ENCODE measurements at regions not wholly inside any gene's neighbourhood (a gene's known extent, or its start where the extent isn't known, plus 50 kb on each side); places are given as distances from the start of the nearest gene placed in this dataset.
"Not testable (repeated sequence)": the region's sequence is repeated elsewhere in the genome, so short reads cannot be mapped to it uniquely, and the experiment has no call there.

DNA sequence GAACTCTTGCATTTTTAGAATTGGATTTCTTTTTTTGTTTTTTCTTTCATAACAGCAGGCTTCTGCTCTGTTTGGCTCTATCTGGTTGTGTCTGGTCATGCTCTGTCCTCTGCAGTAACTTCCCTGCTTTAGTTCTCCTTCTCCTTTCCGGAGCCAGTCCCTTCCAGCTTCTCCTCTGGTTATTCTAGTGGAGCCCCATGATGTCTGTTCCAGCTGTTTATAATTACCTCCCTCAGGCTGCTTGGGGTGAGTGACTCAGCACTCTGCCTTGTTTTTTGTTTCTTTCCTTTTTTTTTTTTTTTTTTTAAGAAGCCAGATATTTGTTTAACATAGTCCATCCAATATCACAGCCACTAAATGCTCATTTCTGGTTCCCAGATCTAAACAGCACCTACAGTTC lies 409.6 kb downstream of the MAFB start:
- DNase-seq (ENCODE audit: low read depth in 2 of 2), result peak in 1 of 2 donors; percentile 46

DNA sequence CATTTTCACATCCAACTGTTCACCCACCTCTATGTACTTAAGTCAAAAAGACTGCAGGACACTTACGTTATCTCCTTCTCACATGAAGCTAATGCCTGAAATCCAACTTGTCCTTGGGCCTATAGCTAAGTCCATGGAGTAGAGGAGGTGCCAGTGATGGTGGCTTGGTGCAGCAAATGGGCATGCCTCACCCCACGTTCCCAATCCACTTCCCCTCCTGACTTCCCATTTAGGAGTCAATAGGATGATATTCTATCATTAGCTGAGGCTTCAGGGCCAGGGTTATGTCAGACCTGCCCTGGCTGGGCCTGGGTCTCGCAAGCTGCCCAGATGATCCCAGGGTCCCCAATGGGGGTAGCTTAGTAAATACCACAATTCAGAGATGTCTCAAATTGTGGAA lies 410.4 kb downstream of the MAFB start:
- no peak for DNase-seq (ENCODE audit: low read depth in 2 of 2)

DNA sequence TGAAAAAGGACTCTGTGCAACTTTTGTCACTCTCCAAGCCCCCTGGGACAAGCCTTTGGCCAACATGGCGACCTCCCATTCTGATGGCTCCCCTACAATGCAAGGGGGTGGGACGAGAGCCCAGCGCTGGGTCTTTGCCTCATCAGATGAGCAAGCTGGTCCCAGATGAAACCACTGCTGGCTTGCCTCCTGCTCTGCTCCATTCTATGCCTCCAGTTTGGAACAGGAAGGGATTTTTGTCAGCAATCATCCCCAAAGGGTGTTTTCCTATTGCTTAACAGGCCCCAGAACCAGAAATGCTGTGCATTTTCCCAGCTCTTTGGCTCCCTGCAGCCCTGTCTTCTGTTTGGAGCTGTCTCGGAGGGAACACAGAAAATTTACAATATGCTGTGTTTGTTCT lies 412.7 kb downstream of the MAFB start:
- no peak for DNase-seq (ENCODE audit: low read depth in 2 of 2)

DNA sequence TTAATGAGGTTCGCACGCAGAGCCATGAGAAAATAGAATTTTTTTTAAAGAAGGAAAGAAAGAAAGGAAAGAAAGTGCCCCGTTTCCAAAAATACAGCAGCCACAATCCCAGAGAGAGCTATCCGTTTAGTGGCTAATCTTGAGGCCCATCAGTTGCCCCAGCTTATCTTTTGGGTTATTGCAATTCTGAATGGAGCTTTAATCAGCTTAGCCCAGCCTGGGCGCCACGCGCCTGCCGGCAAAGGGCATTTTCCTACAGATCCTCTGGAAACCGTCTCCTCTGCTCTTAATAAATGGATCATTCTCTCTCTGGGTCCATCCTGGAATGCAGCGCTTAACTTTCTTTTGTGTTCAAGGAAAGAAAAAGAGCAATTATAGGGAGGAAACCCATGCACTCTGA lies 413.3 kb downstream of the MAFB start:
- DNase-seq (ENCODE audit: low read depth in 2 of 2), result no peak

DNA sequence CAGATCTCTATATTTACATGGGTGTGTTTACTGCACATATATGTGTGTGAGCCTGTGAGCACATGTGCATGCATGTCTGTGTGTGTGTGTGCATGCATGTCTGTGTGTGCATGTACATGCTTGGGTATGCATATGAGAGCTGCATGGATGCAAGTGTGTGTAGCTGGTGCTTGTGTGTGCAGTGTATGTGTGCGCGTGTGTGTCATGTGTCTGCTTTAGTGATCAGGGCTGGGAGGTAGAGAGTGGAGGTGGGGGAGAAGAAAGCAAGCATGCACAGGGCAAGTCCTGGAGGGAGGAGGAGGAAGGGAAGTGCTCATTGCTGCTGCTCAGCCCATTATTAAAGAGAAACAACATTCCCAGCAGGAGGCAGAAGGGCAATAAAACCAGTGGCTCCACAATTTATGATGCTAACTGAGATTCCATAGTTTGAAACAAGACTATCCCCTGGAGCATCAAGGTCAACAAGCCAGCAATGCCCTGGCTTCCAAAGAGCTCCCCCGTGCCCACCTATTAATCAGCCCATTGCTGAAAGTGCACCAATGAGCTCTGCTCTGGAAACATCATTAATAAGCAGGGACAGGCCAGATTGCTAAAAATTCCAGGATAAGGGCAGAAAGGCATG lies 414.0 kb downstream of the MAFB start:
- no peak for DNase-seq (ENCODE audit: low read depth in 2 of 2)

DNA sequence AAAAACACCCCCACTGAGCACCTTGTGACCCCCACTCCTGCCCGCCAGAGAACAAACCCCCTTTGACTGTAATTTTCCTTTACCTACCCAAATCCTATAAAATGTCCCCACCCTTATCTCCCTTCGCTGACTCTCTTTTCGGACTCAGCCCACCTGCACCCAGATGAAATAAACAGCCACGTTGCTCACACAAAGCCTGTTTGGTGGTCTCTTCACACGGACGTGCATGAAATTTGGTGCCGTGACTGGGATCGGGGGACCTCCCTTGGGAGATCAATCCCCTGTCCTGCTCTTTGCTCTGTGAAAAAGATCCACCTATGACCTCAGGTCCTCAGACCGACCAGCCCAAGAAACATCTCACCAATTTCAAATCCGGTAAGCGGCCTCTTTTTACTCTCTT lies 419.8 kb downstream of the MAFB start:
- not testable (repeated sequence) for DNase-seq (ENCODE audit: low read depth in 2 of 2)

GRCh38 chr20:40268321-40269075 lies 420.5 kb downstream of the MAFB start:
- no peak for DNase-seq (ENCODE audit: low read depth in 2 of 2)

- DNase-seq (ENCODE audit: low read depth in 2 of 2), result peak; percentile 37 to 79
Measured at GRCh38 chr20:40265825-40266533, 423.1 kb downstream of the MAFB start.

- DNase-seq (ENCODE audit: low read depth in 2 of 2), result peak; percentile 23 to 50
Measured at GRCh38 chr20:40262219-40262618, 426.8 kb downstream of the MAFB start.

DNA sequence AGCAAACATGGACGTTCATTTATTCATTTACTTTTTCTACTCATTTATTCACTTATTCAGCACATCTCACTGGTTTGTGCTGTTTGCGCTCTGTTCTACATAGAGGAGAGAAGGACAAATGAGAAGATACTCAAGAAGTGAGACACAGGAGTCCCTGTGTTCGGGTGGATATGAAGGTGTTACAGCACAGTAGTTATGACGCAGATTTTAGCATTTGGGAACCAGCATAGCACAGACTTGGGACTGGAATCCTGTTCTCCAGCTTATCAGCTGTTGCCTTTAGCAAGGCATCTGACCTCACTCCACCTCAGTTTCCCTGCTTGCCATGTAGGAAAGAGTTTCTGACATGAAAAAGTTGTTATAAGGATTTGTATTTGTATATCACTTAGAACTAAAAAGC lies 430.1 kb downstream of the MAFB start:
- no peak for DNase-seq (ENCODE audit: low read depth in 2 of 2)

DNA sequence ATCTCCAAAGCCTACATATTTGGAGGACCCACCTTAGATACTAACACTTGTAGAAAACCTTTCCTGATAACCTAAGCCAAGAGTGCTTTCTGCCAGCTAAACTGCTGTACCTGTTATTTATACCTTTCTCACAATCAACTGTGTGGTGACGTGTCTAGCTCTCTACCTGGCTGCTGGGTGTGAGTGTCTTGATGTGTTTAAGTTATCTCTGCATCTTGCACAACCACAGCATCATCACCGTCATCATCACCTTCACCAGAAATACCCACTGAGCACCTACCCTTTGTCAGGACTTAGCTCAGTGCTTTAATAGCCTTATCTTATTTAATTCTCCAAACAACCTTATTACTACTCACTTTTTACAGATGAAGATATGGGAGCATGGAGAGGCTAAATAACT lies 431.3 kb downstream of the MAFB start:
- DNase-seq (ENCODE audit: low read depth in 2 of 2), result no peak

DNA sequence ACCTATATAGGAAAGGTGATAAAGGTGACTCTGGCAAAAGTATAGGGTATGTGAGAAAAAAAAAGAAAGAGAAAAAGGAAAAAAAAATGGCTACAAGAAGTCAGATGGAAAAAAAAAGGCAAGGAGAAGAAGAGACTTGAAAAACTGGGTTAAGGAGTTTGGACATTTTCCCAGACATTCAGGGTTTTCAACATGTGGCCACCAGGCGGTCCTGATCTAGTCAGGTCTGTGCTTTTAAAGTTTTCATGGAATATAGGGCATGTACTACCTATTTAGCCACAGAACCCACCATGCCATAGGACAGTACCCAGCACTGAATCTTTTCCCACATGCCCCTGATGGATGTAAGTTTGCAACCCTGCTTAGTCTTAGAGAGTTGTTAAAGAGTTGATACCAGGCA lies 433.7 kb downstream of the MAFB start:
- no peak for DNase-seq (ENCODE audit: low read depth in 2 of 2)

DNA sequence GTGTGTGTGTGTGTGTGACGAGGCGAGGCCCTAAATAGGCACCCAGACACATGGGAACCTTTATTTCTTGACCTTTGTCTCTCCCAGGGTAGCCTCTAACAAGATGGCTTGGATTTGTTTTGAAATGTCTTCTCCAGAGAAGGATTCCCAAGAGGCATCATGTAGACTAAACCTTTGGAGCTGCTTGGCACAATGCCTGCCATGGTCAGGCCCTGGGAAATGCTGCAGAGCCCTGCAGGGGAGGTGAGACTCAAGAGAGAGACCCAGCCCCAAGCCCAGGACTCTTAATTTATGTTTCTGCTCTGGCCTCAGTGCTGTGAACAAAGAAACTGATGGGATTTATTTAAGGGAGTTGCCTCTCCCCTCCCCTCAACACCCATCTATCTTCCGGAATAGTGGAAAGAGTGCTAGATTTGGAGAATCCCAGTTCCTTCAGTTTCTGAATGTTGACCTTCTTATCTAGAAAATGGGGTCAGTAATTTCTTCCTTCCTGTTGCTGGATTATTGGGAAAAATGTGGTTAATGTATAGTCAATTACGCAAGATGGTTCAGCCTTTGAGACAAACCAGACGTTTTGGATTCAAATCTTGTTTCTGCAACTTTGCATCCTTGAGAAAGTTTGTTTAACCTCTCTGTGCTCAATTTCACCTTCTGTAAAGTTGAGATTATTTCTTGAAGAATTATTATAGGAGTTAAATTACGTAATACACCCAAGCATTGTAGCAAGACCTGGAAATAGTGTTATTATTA lies 434.8 kb downstream of the MAFB start:
- DNase-seq (ENCODE audit: low read depth in 2 of 2), result no peak

- DNase-seq (ENCODE audit: low read depth in 2 of 2), result peak; percentile 14 to 23
Measured at GRCh38 chr20:40251284-40251932, 437.6 kb downstream of the MAFB start.

DNA sequence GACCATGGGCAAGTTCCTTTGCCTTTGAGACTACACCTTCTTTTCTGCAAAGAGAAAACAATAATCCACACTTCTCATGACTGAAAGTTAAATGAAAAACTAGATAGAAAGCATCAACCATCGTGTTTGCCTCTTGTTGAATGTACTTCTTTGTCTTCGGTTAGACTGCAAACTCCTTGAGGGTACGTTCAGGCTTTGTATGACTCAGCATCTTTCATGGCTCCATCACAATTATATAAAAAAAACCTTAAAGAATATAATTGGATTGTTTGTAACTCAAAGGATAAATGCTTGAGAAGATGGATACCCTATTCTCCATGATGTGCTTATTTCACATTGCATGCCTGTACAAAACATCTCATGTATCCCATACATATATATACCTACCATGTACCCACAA lies 439.2 kb downstream of the MAFB start:
- DNase-seq (ENCODE audit: low read depth in 2 of 2), result no peak

DNA sequence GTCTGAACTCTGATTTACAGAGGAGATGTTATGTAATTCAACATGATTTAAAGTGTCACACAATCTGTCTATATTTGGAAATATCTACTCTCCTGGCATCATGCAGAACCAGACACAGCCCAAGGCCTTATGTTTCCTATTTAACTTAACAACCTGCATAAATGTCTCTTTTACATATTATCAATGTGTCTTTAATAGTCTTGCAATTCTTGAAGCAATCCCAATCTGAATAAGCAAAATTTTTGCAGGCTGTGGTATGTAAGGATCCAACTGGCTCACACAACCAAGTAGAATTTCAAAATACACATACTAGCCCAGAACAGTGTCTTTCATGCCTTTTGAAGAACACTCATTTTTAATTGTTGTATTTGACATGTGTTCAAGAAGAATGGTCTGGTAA lies 443.2 kb downstream of the MAFB start:
- no peak for DNase-seq (ENCODE audit: low read depth in 2 of 2)

DNA sequence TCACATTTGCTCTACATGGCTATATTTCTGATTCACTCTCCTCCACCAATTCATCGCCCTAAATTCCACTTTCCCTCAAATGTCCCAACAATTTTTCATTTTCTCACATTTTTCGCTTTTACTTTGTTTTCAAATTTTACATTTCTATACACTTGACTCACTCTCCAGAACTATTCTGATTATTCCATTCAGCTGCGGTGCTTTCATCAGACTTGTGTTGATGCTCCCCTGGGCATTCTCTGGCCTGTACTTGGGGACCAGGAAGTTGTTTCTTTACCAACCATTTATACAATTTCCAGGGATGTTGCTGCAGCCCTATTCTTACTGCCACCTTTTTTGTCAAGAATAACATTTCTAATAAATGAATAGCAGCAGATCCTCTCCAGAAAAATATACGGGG lies 444.8 kb downstream of the MAFB start:
- DNase-seq (ENCODE audit: low read depth in 2 of 2), result no peak

DNA sequence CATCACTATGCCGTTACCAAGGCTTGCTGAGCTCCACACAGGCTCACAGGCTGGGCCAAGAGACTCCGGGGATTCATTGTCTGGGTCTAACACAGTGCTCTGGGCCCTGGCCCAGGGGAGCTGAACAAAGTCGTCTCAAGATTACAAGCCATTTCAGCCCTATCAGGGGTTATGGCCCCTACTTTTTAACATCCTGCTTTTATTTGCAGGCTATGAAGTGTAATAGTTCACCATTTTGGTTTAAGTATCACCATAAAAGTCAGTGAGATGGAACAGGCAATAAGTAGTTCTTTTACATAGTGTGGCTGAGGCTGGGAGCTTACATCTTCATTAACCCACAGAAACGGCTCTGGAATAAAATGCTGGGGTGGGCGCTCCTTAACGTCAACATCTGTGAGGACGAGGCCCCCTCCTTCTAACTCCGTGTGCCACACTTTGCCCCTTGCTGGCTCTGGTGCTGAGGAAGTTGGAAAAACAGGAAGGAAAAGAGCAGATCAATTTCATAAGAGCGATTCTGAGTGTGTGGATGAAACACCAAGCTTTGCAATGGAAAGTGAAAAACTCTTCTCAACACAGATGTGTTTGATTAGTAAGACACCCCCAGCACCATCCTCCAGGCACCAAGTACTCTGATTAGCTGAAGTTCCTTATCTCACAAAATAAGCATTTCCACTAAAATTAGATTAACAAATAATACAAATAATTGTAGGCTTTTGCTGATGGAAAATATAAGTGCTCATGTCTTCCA lies 447.3 kb downstream of the MAFB start:
- no peak for DNase-seq (ENCODE audit: low read depth in 2 of 2)

DNA sequence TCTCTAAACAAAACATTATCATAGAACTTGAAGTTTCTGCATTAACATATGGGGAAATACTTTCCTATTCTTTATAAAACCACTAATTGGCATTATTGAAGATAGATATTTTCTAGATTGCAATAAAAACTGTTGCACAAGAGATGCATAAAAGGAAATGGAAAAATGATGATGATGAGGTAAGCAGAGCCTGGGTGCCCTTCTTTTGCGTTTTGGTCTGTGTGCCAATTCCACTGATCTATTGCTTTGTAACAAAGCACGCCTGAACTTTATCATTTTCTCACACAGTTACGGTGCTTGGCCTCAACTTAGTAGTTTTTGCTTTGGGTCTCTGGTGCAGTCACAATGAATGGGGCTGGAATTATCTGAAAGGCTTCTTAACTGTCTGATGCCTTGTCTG lies 450.5 kb downstream of the MAFB start:
- DNase-seq (ENCODE audit: low read depth in 2 of 2), result no peak

- DNase-seq (ENCODE audit: low read depth in 2 of 2), result no peak
Measured at GRCh38 chr20:40234593-40234992, 454.4 kb downstream of the MAFB start.

GRCh38 chr20:40233406-40233805 lies 455.6 kb downstream of the MAFB start:
- DNase-seq (ENCODE audit: low read depth in 2 of 2), result no peak

Measured in lung microvascular endothelial cell (primary cell).